ENCODE measurements at regions not wholly inside any gene's neighbourhood (a gene's known extent, or its start where the extent isn't known, plus 50 kb on each side); places are given as distances from the start of the nearest gene placed in this dataset.

DNA sequence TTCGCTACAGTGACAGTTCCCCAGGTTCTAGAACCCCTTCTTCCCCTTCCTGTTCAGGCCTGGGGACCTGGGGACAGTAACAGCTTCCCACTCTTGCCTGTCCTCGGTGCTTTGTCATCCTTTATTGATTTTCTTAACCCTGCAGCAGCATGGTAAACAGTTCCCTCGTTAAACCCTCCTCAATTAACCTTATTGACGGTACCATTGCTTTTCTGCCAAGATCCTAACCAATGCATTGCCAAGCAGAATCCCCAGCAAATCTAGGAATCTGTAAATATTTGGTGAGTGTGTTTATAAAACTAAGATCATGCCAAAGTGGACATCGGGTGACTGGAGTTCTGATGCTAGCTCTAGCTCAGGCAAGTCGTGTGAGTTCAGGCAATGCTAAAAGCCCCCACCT, 99.6 kb upstream of the KAZN start:
- TF ChIP-seq, protein P1, sequence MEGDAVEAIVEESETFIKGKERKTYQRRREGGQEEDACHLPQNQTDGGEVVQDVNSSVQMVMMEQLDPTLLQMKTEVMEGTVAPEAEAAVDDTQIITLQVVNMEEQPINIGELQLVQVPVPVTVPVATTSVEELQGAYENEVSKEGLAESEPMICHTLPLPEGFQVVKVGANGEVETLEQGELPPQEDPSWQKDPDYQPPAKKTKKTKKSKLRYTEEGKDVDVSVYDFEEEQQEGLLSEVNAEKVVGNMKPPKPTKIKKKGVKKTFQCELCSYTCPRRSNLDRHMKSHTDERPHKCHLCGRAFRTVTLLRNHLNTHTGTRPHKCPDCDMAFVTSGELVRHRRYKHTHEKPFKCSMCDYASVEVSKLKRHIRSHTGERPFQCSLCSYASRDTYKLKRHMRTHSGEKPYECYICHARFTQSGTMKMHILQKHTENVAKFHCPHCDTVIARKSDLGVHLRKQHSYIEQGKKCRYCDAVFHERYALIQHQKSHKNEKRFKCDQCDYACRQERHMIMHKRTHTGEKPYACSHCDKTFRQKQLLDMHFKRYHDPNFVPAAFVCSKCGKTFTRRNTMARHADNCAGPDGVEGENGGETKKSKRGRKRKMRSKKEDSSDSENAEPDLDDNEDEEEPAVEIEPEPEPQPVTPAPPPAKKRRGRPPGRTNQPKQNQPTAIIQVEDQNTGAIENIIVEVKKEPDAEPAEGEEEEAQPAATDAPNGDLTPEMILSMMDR (IDR thresholded peaks at IDR 0.05), result no peak
- TF ChIP-seq, protein P2, sequence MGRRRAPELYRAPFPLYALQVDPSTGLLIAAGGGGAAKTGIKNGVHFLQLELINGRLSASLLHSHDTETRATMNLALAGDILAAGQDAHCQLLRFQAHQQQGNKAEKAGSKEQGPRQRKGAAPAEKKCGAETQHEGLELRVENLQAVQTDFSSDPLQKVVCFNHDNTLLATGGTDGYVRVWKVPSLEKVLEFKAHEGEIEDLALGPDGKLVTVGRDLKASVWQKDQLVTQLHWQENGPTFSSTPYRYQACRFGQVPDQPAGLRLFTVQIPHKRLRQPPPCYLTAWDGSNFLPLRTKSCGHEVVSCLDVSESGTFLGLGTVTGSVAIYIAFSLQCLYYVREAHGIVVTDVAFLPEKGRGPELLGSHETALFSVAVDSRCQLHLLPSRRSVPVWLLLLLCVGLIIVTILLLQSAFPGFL (CRISPR knock-in tag; IDR thresholded peaks at IDR 0.05; ENCODE audit: borderline replicate concordance), result no peak
- TF ChIP-seq FOXK1 (CRISPR knock-in tag; IDR thresholded peaks at IDR 0.05), result no peak
- TF ChIP-seq, protein P3, sequence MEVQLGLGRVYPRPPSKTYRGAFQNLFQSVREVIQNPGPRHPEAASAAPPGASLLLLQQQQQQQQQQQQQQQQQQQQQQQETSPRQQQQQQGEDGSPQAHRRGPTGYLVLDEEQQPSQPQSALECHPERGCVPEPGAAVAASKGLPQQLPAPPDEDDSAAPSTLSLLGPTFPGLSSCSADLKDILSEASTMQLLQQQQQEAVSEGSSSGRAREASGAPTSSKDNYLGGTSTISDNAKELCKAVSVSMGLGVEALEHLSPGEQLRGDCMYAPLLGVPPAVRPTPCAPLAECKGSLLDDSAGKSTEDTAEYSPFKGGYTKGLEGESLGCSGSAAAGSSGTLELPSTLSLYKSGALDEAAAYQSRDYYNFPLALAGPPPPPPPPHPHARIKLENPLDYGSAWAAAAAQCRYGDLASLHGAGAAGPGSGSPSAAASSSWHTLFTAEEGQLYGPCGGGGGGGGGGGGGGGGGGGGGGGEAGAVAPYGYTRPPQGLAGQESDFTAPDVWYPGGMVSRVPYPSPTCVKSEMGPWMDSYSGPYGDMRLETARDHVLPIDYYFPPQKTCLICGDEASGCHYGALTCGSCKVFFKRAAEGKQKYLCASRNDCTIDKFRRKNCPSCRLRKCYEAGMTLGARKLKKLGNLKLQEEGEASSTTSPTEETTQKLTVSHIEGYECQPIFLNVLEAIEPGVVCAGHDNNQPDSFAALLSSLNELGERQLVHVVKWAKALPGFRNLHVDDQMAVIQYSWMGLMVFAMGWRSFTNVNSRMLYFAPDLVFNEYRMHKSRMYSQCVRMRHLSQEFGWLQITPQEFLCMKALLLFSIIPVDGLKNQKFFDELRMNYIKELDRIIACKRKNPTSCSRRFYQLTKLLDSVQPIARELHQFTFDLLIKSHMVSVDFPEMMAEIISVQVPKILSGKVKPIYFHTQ (CRISPR knock-in tag; IDR thresholded peaks at IDR 0.05), result no peak
- TF ChIP-seq MAX (CRISPR knock-in tag; IDR thresholded peaks at IDR 0.05), result no peak
- TF ChIP-seq ELF4 (CRISPR knock-in tag; IDR thresholded peaks at IDR 0.05; ENCODE audit: low read depth), result no peak
- TF ChIP-seq TEAD1 (CRISPR knock-in tag; IDR thresholded peaks at IDR 0.05), result no peak
- TF ChIP-seq ATF3 (CRISPR knock-in tag; conservative IDR thresholded peaks at IDR 0.05), result no peak
- no peak for TF ChIP-seq NFYB (CRISPR knock-in tag; conservative IDR thresholded peaks at IDR 0.05; ENCODE audit: low read depth)
- no peak for TF ChIP-seq CREM (CRISPR knock-in tag; IDR thresholded peaks at IDR 0.05)
